ENCODE measurements at regions not wholly inside any gene's neighbourhood (a gene's known extent, or its start where the extent isn't known, plus 50 kb on each side); places are given as distances from the start of the nearest gene placed in this dataset.

- TF ChIP-seq CTCF (IDR thresholded peaks at IDR 0.05) = no peak
- Histone ChIP-seq H3K4me3 (no peak overlapping the region), H3K4me1 (no peaks in the 10 kb centered on the region), H3K9me3 (no peaks in the 10 kb centered on the region), H3K27me3 (no peaks in the 10 kb centered on the region), H3K36me3 (no peaks in the 10 kb centered on the region), H3K27ac (no peak overlapping the region)
- no peak for DNase-seq
- intact Hi-C loops (cut with DNase I; ENCODE audit: low total_unique reads) = no loop called here
Measured at GRCh38 chr14:87869619-87870583, 123.1 kb downstream of the GALC start.

DNA sequence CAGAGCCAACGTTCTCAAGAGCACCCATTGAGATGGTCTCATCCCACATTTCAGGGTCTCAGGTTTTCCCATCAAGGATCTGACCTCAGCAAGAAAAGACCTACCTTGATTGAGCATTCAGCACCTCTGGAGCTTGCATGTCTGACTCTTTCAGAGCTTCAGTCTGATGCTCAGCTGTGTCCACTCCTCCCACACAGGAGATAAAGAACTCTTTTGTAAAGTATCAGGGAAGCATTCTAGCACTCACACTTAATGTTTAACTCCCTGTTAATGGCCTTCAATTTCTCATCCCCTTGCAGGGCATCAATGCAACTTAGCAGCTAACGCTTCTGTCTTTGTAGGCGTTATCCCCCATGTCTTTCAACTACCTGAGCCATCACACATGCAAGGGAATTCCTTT is 124.1 kb downstream of the GALC start:
- intact Hi-C loops (cut with DNase I; ENCODE audit: low total_unique reads) = no loop called here
- no peak for DNase-seq
- H3K4me1 ChIP-seq = no peaks in the 10 kb centered on the region
- H3K36me3 ChIP-seq = no peaks in the 10 kb centered on the region
- TF ChIP-seq CTCF (IDR thresholded peaks at IDR 0.05) = no peak
- H3K27me3 ChIP-seq = no peaks in the 10 kb centered on the region
- H3K9me3 ChIP-seq = no peaks in the 10 kb centered on the region
- H3K4me3 ChIP-seq = no peak overlapping the region
- no peak overlapping the region for H3K27ac ChIP-seq

DNA sequence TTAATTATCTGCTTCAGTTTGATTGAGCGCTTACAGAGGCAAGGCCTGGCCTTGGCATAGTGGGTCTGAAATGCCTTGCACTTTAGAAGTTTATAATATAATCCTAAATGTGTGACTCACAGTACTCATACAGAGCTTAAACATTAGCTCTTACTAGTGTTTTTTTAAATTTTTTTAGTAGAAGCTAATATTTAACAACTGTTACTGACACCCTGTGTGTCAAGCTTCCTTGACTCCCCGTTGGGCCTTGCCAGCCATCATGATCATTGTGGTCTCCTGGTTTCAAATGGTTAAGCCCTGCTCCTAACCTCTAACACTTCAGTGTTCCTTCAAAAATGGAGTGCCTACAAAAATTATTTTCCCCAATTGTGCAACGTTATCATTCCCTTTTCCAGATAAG is 126.9 kb downstream of the GALC start:
- Histone ChIP-seq H3K4me3 (no peak overlapping the region), H3K27me3 (no peaks in the 10 kb centered on the region), H3K36me3 (no peaks in the 10 kb centered on the region), H3K4me1 (no peaks in the 10 kb centered on the region), H3K27ac (no peak overlapping the region), H3K9me3 (no peaks in the 10 kb centered on the region)
- intact Hi-C loops (cut with DNase I; ENCODE audit: low total_unique reads) = no loop called here
- no peak for DNase-seq
- no peak for TF ChIP-seq CTCF (IDR thresholded peaks at IDR 0.05)

- H3K27ac ChIP-seq = no peak overlapping the region
- H3K27me3 ChIP-seq = no peaks in the 10 kb centered on the region
- no peak overlapping the region for H3K4me3 ChIP-seq
- intact Hi-C loops (cut with DNase I; ENCODE audit: low total_unique reads) = no loop called here
- no peak for DNase-seq
- H3K9me3 ChIP-seq = no peaks in the 10 kb centered on the region
- no peaks in the 10 kb centered on the region for H3K4me1 ChIP-seq
- no peaks in the 10 kb centered on the region for H3K36me3 ChIP-seq
- TF ChIP-seq CTCF (IDR thresholded peaks at IDR 0.05) = no peak
Measured at GRCh38 chr14:87864356-87865270, 128.4 kb downstream of the GALC start.

DNA sequence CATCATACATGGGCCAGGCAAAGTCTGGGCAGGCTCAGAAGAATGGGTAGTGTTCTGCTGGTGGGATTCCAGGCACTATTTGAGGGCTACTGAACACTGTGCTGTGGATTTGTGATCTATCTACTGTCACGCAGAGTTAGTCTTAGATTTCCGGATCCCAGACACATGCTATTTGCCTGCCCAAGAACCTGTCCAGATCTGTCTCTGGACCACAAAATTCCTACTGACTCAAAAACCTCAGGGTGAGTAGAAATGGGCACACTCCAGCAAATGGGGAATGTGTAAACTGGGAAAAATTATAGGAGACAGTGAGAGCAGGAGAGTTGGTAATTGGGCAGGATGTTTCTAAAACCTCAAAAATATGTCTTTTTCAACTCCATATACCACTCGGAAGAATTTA is 129.9 kb downstream of the GALC start:
- Histone ChIP-seq H3K27me3 (no peaks in the 10 kb centered on the region), H3K4me3 (no peak overlapping the region), H3K27ac (no peak overlapping the region), H3K4me1 (no peaks in the 10 kb centered on the region), H3K36me3 (no peaks in the 10 kb centered on the region), H3K9me3 (no peaks in the 10 kb centered on the region)
- no peak for DNase-seq
- TF ChIP-seq CTCF (IDR thresholded peaks at IDR 0.05) = no peak
- intact Hi-C loops (cut with DNase I; ENCODE audit: low total_unique reads) = no loop called here
